GM18519 (cell line): ENCODE measurements at regions not wholly inside any gene's neighbourhood (a gene's known extent, or its start where the extent isn't known, plus 50 kb on each side); places are given as distances from the start of the nearest gene placed in this dataset.
"Not testable (repeated sequence)": the region's sequence is repeated elsewhere in the genome, so short reads cannot be mapped to it uniquely, and the experiment has no call there.

ENCODE experiments used
- ATAC-seq: cut with Tn5 transposase; IDR thresholded peaks from one replicate; pipeline ENCODE4 v1.9.1; 2021; ENCODE audit warnings: mild to moderate bottlenecking, moderate library complexity; ENCODE audit not compliant: unreplicated experiment, low FRiP score

- not testable (repeated sequence) for ATAC-seq
Observed at GRCh38 chr4:9604031-9604892, 160.0 kb downstream of the DEFB131A start.

GRCh38 chr4:9604893-9605190 is 160.6 kb downstream of the DEFB131A start:
- not testable (repeated sequence) for ATAC-seq

- no peak for ATAC-seq
Observed at GRCh38 chr4:9608300-9608699, 164.1 kb downstream of the DEFB131A start.

GRCh38 chr4:9610321-9610720 is 166.1 kb downstream of the DEFB131A start:
- not testable (repeated sequence) for ATAC-seq

- no peak for ATAC-seq
Observed at GRCh38 chr4:9611101-9611500, 166.9 kb downstream of the DEFB131A start.

GRCh38 chr4:9636411-9636810 is 145.0 kb upstream of the DRD5 start:
- not testable (repeated sequence) for ATAC-seq

- not testable (repeated sequence) for ATAC-seq
Observed at GRCh38 chr4:9659678-9660077, 121.8 kb upstream of the DRD5 start.

GRCh38 chr4:9660955-9661354 is 120.5 kb upstream of the DRD5 start:
- ATAC-seq = not testable (repeated sequence)

- ATAC-seq = not testable (repeated sequence)
Observed at GRCh38 chr4:9670725-9671124, 110.7 kb upstream of the DRD5 start.

GRCh38 chr4:9677357-9677756 is 104.1 kb upstream of the DRD5 start:
- not testable (repeated sequence) for ATAC-seq

- no peak for ATAC-seq
Observed at GRCh38 chr4:9679704-9680478, 101.5 kb upstream of the DRD5 start.

GRCh38 chr4:9683174-9683573 is 98.3 kb upstream of the DRD5 start:
- ATAC-seq = not testable (repeated sequence)

- not testable (repeated sequence) for ATAC-seq
Observed at GRCh38 chr4:9685016-9685415, 96.4 kb upstream of the DRD5 start.

- no peak for ATAC-seq
Observed at GRCh38 chr4:9685692-9686091, 95.7 kb upstream of the DRD5 start.

- not testable (repeated sequence) for ATAC-seq
Observed at GRCh38 chr4:9690636-9691237, 90.7 kb upstream of the DRD5 start.

GRCh38 chr4:9691238-9692065 is 90.0 kb upstream of the DRD5 start:
- ATAC-seq = peak; percentile 100

GRCh38 chr4:9692791-9693491 is 88.5 kb upstream of the DRD5 start:
- not testable (repeated sequence) for ATAC-seq

- not testable (repeated sequence) for ATAC-seq
Observed at GRCh38 chr4:9694403-9694802, 87.0 kb upstream of the DRD5 start.

- ATAC-seq = not testable (repeated sequence)
Observed at GRCh38 chr4:9695994-9696393, 85.4 kb upstream of the DRD5 start.

GRCh38 chr4:9696561-9696960 is 84.9 kb upstream of the DRD5 start:
- ATAC-seq = not testable (repeated sequence)
